Gastroesophageal sphincter (tissue), 4 donors: ENCODE measurements at regions not wholly inside any gene's neighbourhood (a gene's known extent, or its start where the extent isn't known, plus 50 kb on each side); places are given as distances from the start of the nearest gene placed in this dataset.

Experiments
- ATAC-seq: fragments of 150-250 bp; one replicate; pipeline ENCODE4 v1.9.1; 2016; ENCODE audit warnings: mild to moderate bottlenecking, moderate library complexity
- H3K27ac ChIP-seq, 4 donors: fragments of 200-600 bp; sonication (generic) in 3 of 4; 1 replicate in 3 of 4; 2 replicates in 1 of 4; pipeline ENCODE4 v1.5.1; 2016 to 2019
- H3K27me3 ChIP-seq: fragments of 200-600 bp; sonication (generic); one replicate; pipeline ENCODE4 v1.5.1; 2019
- H3K36me3 ChIP-seq, 2 donors: fragments of 200-600 bp; sonication (generic); one replicate each; pipeline ENCODE4 v1.5.1; 2019; ENCODE audit warnings: control low read depth in 1 of 2
- H3K4me1 ChIP-seq, 3 donors: fragments of 200-600 bp; sonication (generic); 1 replicate in 2 of 3; 2 replicates in 1 of 3; pipeline ENCODE4 v1.5.1; 2016 to 2019; ENCODE audit warnings: control low read depth in 2 of 3
- H3K4me3 ChIP-seq, 2 donors: fragments of 200-600 bp; sonication (generic); one replicate each; pipeline ENCODE4 v1.5.1; 2019; ENCODE audit warnings: mild to moderate bottlenecking in 1 of 2, moderate library complexity in 1 of 2
- H3K9me3 ChIP-seq, 3 donors: fragments of 200-600 bp; sonication (generic); one replicate each; pipeline ENCODE4 v1.5.1; 2017 to 2019; ENCODE audit warnings: control low read depth in 2 of 3
- CTCF ChIP-seq, 4 experiments: fragments of 200-600 bp in 2 of 4; fragments of 450-650 bp in 2 of 4; sonication (generic) in 1 of 4; IDR thresholded peaks; one replicate each; pipeline ENCODE4 v1.5.1; 2017 to 2019; ENCODE audit warnings: antibody characterized with exemption in 4 of 4, mild to moderate bottlenecking in 2 of 4, moderate library complexity in 2 of 4
- EP300 ChIP-seq: sonication (generic); formaldehyde crosslinking; IDR thresholded peaks from one replicate; pipeline ENCODE4 v1.6.1; 2017; ENCODE audit warnings: antibody characterized with exemption, mild to moderate bottlenecking
- POLR2A ChIP-seq, 2 donors: fragments of 450-650 bp; IDR thresholded peaks; one replicate each; pipeline ENCODE4 v1.6.1; 2017; ENCODE audit warnings: antibody characterized with exemption in 2 of 2, mild to moderate bottlenecking in 2 of 2, moderate library complexity in 1 of 2
- POLR2AphosphoS5 ChIP-seq: sonication (generic); formaldehyde crosslinking; IDR thresholded peaks from one replicate; pipeline ENCODE4 v1.6.1; 2017; ENCODE audit warnings: antibody characterized with exemption
- WGBS, 2 donors: methylation state at CpG; one replicate each; pipeline ENCODE4 v1.1.5; 2018; ENCODE audit warnings: low coverage in 1 of 2; 5-methylcytosine and 5-hydroxymethylcytosine counted together

GRCh38 chr11:37926772-37927171 lies 1328.7 kb upstream of the RAG2 start:
- ATAC-seq: no peak
- no peaks in the 10 kb centered on the region for H3K9me3 ChIP-seq

DNA sequence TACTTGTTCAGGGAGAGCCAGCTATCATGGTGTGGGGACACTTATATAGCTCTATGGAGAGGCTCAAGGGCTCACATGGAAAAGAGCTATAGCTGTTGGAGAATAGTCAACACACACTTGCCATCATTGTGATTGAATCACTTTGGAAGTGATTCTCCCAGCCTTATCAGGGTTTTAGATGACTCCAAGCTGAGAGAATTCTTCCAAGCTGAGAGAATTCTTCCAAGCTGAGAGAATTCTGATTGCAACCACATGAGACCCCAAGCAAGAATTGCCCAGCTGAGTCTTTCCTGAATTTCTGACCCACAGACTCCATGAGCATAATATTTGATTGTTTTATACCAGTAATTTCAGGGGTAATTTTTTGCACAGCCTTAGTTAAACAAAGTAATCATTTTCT lies 1318.3 kb upstream of the RAG2 start:
- no peak for TF ChIP-seq CTCF (IDR thresholded peaks at IDR 0.05)
- TF ChIP-seq POLR2AphosphoS5: no peak
- TF ChIP-seq EP300: no peak
- no peak for TF ChIP-seq POLR2A (IDR thresholded peaks at IDR 0.05)
- no peak overlapping the region for H3K4me3 ChIP-seq
- H3K27ac ChIP-seq: no peak overlapping the region
- H3K27me3 ChIP-seq: no peaks in the 10 kb centered on the region
- no peak for ATAC-seq
- H3K36me3 ChIP-seq: no peaks in the 10 kb centered on the region
- no peaks in the 10 kb centered on the region for H3K4me1 ChIP-seq
- no peaks in the 10 kb centered on the region for H3K9me3 ChIP-seq

More at GRCh38 chr11:37926772-37927171, 1328.7 kb upstream of the RAG2 start:
- no peaks in the 10 kb centered on the region for H3K4me1 ChIP-seq
- no peaks in the 10 kb centered on the region for H3K27me3 ChIP-seq
- no peak overlapping the region for H3K4me3 ChIP-seq
- no peaks in the 10 kb centered on the region for H3K36me3 ChIP-seq
- no peak for TF ChIP-seq POLR2A (IDR thresholded peaks at IDR 0.05)
- no peak for TF ChIP-seq POLR2AphosphoS5
- TF ChIP-seq EP300: no peak
- no peak for TF ChIP-seq CTCF (IDR thresholded peaks at IDR 0.05)
- H3K27ac ChIP-seq: no peak overlapping the region

- Histone ChIP-seq H3K4me1 (no peaks in the 10 kb centered on the region), H3K36me3 (no peaks in the 10 kb centered on the region), H3K27me3 (no peaks in the 10 kb centered on the region), H3K27ac (no peak overlapping the region), H3K4me3 (no peak overlapping the region), H3K9me3 (no peaks in the 10 kb centered on the region)
- no peak for ATAC-seq
- 14 to 71% methylated on average over 1 of the region's 1 CpG for whole genome bisulfite sequencing, 2 donors
- TF ChIP-seq POLR2A (IDR thresholded peaks at IDR 0.05) (no peak), EP300 (no peak), CTCF (IDR thresholded peaks at IDR 0.05) (no peak), POLR2AphosphoS5 (no peak)
These were observed 1316.8 kb upstream of the RAG2 start for GRCh38 chr11:37914859-37915258.

- no peaks in the 10 kb centered on the region for H3K36me3 ChIP-seq
- no peak for ATAC-seq
- no peaks in the 10 kb centered on the region for H3K9me3 ChIP-seq
- WGBS, 2 donors: 66 to 83% methylated on average over 3 to 6 of the region's 8 CpGs
- no peak overlapping the region for H3K4me3 ChIP-seq
- no peak overlapping the region for H3K27ac ChIP-seq
- H3K4me1 ChIP-seq: no peaks in the 10 kb centered on the region
- no peak for TF ChIP-seq POLR2AphosphoS5
- TF ChIP-seq CTCF (IDR thresholded peaks at IDR 0.05): no peak
- no peak for TF ChIP-seq POLR2A (IDR thresholded peaks at IDR 0.05)
- no peak for TF ChIP-seq EP300
- H3K27me3 ChIP-seq: no peaks in the 10 kb centered on the region
These were observed 1310.1 kb upstream of the RAG2 start for GRCh38 chr11:37908219-37908548.

GRCh38 chr11:37907436-37908218 lies 1309.6 kb upstream of the RAG2 start:
- Histone ChIP-seq H3K27me3 (no peaks in the 10 kb centered on the region), H3K27ac (no peak overlapping the region), H3K4me1 (no peaks in the 10 kb centered on the region), H3K9me3 (no peaks in the 10 kb centered on the region), H3K36me3 (no peaks in the 10 kb centered on the region), H3K4me3 (no peak overlapping the region)
- no peak for ATAC-seq
- no peak for TF ChIP-seq EP300
- no peak for TF ChIP-seq POLR2AphosphoS5
- TF ChIP-seq CTCF (IDR thresholded peaks at IDR 0.05): no peak
- TF ChIP-seq POLR2A (IDR thresholded peaks at IDR 0.05): no peak
- WGBS, 2 donors: 76 to 83% methylated on average over 11 of the region's 20 CpGs
